OCI-LY1 (cell line): ENCODE measurements at regions not wholly inside any gene's neighbourhood (a gene's known extent, or its start where the extent isn't known, plus 50 kb on each side); places are given as distances from the start of the nearest gene placed in this dataset.

Source experiments
- EZH2 ChIP-seq: fragments of 200-600 bp; sonication (generic), shearing (Covaris generic); IDR thresholded peaks from 2 replicates; pipeline ENCODE4 v1.8.0; 2017; ENCODE audit warnings: borderline replicate concordance, mixed run types, mild to moderate bottlenecking, antibody characterized with exemption, low read length, moderate library complexity, mixed read lengths
- TF ChIP-seq, protein P1 (sequence below): fragments of 200-600 bp; sonication (generic), shearing (Covaris generic); IDR thresholded peaks from 2 replicates; pipeline ENCODE4 v1.5.1; 2017; ENCODE audit warnings: mild to moderate bottlenecking, antibody characterized with exemption, low read length, moderate library complexity, mixed read lengths

DNA sequence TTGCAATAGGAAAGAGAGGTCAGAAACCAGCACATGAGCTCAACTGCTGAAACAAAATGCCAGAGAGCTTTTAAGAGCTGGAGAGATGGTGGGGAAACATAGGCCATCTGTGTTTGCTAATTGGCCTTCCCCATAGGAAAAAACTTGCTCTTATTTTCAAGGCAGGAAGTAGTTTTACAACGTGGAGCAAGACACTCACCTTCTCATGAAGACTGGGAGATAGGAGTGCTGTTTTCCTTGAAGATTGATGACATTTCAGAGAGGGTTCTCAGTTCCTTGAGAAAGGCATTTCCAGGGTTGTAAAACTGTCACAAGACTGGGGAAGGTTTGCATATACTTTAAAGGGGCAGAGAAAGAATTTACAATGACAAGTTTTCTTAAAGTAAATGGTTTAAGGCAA is 586.3 kb upstream of the RAG2 start:
- TF ChIP-seq, protein P1, sequence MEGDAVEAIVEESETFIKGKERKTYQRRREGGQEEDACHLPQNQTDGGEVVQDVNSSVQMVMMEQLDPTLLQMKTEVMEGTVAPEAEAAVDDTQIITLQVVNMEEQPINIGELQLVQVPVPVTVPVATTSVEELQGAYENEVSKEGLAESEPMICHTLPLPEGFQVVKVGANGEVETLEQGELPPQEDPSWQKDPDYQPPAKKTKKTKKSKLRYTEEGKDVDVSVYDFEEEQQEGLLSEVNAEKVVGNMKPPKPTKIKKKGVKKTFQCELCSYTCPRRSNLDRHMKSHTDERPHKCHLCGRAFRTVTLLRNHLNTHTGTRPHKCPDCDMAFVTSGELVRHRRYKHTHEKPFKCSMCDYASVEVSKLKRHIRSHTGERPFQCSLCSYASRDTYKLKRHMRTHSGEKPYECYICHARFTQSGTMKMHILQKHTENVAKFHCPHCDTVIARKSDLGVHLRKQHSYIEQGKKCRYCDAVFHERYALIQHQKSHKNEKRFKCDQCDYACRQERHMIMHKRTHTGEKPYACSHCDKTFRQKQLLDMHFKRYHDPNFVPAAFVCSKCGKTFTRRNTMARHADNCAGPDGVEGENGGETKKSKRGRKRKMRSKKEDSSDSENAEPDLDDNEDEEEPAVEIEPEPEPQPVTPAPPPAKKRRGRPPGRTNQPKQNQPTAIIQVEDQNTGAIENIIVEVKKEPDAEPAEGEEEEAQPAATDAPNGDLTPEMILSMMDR, result no peak
- no peak for TF ChIP-seq EZH2
